Activated CD4-positive, alpha-beta memory T cell treated with anti-CD3 and anti-CD28 coated beads, Interleukin-2, amount 10 ng/mL, durations not matched to agents 7 days and 5 days (primary cell): ENCODE measurements at regions not wholly inside any gene's neighbourhood (a gene's known extent, or its start where the extent isn't known, plus 50 kb on each side); places are given as distances from the start of the nearest gene placed in this dataset.
"Not testable (repeated sequence)": the region's sequence is repeated elsewhere in the genome, so short reads cannot be mapped to it uniquely, and the experiment has no call there.

Source experiments
- CTCF ChIA-PET: fragments of 350-600 bp; sonication (Branson Sonifier 250); formaldehyde crosslinking; loops from one replicate; lab custom pipeline; 2021; ENCODE audit warnings: antibody characterized with exemption, inconsistent platforms; lab: Charles Lee
- POLR2A ChIA-PET: fragments of 350-600 bp; sonication (Branson Sonifier 250); formaldehyde crosslinking; loops from one replicate; lab custom pipeline; 2021; ENCODE audit warnings: antibody characterized with exemption; lab: Charles Lee
- DNase-seq: peaks from one replicate; pipeline ENCODE4 v3.0.0-alpha.2; 2020
- H3K27ac Mint-ChIP-seq: one replicate; pipeline ENCODE4 v1.8.0; 2021; ENCODE audit warnings: mild to moderate bottlenecking, mixed read lengths
- H3K27me3 Mint-ChIP-seq: one replicate; pipeline ENCODE4 v1.8.0; 2021; ENCODE audit warnings: mixed read lengths
- H3K36me3 Mint-ChIP-seq: one replicate; pipeline ENCODE4 v1.8.0; 2021; ENCODE audit warnings: low read depth, mixed read lengths
- H3K4me1 Mint-ChIP-seq: one replicate; pipeline ENCODE4 v1.8.0; 2021; ENCODE audit warnings: mixed read lengths
- H3K4me3 Mint-ChIP-seq: one replicate; pipeline ENCODE4 v1.8.0; 2021; ENCODE audit warnings: mild to moderate bottlenecking, mixed read lengths
- H3K9me3 Mint-ChIP-seq: one replicate; pipeline ENCODE4 v1.8.0; 2021; ENCODE audit warnings: mixed read lengths

DNA sequence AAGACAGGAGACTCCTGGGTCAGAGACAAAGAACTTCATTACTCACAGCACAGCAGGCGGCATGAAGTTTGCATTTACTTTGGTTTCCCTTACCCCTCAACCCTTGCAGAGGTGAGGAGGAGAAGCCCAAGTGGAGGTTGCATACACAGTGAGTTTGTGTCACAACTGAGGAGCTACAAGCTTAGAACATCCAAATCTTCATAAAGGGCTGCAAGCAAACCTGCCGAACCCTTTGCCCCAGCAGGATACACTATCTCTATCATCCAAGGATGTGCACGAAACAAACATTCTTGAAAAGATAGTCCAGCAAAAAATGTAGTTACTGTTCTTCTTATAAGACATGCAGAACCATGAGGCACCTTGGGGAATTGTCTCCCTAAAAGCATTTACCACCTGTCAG, 493.5 kb downstream of the SETD4 start:
- Mint-ChIP-seq H3K4me1 (no peaks in the 10 kb centered on the region), H3K36me3 (no peaks in the 10 kb centered on the region), H3K27me3 (peaks cover 19% of the 10 kb centered on the region), H3K4me3 (no peak overlapping the region), H3K9me3 (no peaks in the 10 kb centered on the region), H3K27ac (no peak overlapping the region)
- POLR2A ChIA-PET, result no interaction called here
- CTCF ChIA-PET, result no interaction called here
- no peak for DNase-seq

DNA sequence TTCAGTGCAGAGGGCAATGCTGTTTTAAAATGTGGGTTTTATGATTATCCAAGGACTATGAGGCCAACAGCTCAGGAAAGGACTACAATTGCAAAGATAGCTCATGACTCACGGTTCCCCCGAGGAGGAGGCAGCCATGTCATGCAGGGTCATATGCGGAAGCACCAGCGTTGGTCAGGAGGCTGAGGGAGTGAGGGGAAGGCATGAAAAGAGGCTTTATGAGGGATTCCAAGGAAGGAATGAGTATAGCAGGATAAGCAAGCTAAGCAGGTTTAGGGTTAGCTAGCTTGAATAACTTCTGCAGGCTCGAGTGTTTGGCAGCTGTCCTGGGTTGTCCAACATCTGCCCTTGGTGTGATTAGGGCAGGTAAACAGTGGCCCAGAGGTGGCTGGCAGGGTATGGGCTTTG, 495.1 kb downstream of the SETD4 start:
- Mint-ChIP-seq H3K27me3 (peaks cover 21% of the 10 kb centered on the region), H3K4me3 (no peak overlapping the region), H3K27ac (no peak overlapping the region), H3K36me3 (no peaks in the 10 kb centered on the region), H3K4me1 (no peaks in the 10 kb centered on the region), H3K9me3 (no peaks in the 10 kb centered on the region)
- DNase-seq, result no peak
- ChIA-PET CTCF (no interaction called here), POLR2A (no interaction called here)

DNA sequence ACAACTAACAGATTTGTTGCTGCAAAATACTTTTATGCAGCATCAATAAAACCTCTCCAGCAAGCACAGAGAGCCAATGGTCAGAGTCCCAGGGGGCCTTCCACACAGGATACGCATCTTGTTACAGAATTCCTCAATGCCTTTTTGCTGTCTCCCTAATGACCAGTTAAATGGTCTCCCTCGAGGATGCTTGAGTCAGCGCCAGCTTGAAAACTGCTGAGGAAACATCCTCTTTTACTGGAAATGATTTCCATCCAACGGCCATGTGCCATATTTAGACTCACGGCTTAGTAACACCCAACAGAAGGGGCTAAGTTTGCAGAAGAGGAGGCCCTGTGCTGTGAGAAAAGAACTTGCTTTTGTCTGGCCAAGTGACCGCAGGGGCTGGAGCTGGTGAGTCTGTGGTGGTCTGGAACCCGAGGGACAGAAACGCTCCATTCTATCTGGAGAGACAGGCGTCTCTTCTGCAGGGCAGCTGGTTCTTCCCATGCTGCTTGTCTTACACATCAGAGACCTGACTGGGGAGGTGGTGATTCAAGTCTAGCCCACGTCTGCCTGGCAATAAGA, 496.4 kb downstream of the SETD4 start:
- ChIA-PET POLR2A (no interaction called here), CTCF (no interaction called here)
- no peaks in the 10 kb centered on the region for H3K4me1 Mint-ChIP-seq
- no peaks in the 10 kb centered on the region for H3K9me3 Mint-ChIP-seq
- no peaks in the 10 kb centered on the region for H3K36me3 Mint-ChIP-seq
- no peak overlapping the region for H3K27ac Mint-ChIP-seq
- no peak for DNase-seq
- no peak overlapping the region for H3K4me3 Mint-ChIP-seq
- H3K27me3 Mint-ChIP-seq, result peaks cover 21% of the 10 kb centered on the region

DNA sequence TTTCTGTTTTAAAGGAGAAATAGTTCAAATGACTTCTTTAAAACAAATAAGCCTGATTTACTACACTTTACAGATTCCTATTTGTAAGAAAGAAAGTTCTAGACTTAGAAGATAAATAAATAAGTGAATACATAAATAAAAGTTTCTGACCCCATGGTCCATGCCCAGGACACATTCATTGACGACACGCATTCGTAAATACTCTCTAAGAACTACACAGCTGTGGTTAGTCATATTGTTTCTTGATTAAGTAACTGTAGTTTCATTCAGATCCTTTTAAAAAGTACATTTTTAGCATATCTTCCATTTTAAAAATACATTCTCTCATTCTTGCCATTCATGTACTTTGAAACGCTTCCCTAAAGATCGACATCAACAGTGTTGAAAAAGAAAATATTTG, 497.4 kb downstream of the SETD4 start:
- Mint-ChIP-seq H3K4me1 (no peaks in the 10 kb centered on the region), H3K9me3 (no peaks in the 10 kb centered on the region), H3K27ac (no peak overlapping the region), H3K4me3 (no peak overlapping the region), H3K36me3 (no peaks in the 10 kb centered on the region), H3K27me3 (peaks cover 21% of the 10 kb centered on the region)
- ChIA-PET POLR2A (no interaction called here), CTCF (no interaction called here)
- no peak for DNase-seq

DNA sequence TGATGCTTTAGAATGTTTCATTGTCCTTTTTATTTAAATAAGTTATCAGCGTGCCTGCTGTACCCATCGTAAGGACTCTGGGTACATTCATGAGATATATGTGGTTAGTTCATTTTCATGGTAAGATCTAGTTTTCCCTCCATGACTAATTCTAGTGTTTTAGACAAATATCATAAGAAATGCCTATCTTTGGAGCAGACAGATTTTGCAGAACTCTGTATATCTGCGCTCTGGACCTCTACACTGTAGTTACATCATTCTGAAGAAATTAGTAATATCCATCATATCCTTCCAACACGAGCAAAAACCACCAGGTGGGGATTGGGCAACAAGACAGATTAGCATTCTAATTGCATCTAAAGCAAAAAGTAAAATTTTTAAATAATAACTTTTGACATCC, 499.2 kb downstream of the SETD4 start:
- Mint-ChIP-seq H3K9me3 (no peaks in the 10 kb centered on the region), H3K4me1 (no peaks in the 10 kb centered on the region), H3K27ac (no peak overlapping the region), H3K36me3 (no peaks in the 10 kb centered on the region), H3K27me3 (peaks cover 21% of the 10 kb centered on the region), H3K4me3 (no peak overlapping the region)
- POLR2A ChIA-PET, result no interaction called here
- CTCF ChIA-PET, result no interaction called here
- no peak for DNase-seq

DNA sequence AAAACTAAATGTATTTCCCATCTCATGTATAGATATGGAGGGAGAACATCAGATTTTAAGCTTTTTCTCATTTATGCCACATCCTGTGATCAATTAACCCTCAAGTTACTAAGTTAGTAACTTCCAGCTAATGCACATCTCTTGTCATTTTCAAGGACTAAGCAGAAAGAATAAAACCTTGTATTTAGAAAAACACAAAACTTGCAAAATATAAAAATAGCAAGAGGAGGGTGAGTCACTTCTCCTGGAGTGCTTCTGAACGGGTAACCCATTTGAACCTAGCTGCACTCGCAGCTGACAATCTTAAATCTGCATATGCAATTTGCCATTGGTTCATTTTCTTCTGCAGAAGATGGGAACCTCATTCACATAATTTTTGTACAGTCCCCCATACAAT, 500.5 kb downstream of the SETD4 start:
- peaks cover 22% of the 10 kb centered on the region for H3K27me3 Mint-ChIP-seq
- ChIA-PET POLR2A (no interaction called here), CTCF (no interaction called here)
- no peaks in the 10 kb centered on the region for H3K4me1 Mint-ChIP-seq
- no peak overlapping the region for H3K27ac Mint-ChIP-seq
- DNase-seq, result no peak
- H3K4me3 Mint-ChIP-seq, result no peak overlapping the region
- H3K36me3 Mint-ChIP-seq, result no peaks in the 10 kb centered on the region
- no peaks in the 10 kb centered on the region for H3K9me3 Mint-ChIP-seq

DNA sequence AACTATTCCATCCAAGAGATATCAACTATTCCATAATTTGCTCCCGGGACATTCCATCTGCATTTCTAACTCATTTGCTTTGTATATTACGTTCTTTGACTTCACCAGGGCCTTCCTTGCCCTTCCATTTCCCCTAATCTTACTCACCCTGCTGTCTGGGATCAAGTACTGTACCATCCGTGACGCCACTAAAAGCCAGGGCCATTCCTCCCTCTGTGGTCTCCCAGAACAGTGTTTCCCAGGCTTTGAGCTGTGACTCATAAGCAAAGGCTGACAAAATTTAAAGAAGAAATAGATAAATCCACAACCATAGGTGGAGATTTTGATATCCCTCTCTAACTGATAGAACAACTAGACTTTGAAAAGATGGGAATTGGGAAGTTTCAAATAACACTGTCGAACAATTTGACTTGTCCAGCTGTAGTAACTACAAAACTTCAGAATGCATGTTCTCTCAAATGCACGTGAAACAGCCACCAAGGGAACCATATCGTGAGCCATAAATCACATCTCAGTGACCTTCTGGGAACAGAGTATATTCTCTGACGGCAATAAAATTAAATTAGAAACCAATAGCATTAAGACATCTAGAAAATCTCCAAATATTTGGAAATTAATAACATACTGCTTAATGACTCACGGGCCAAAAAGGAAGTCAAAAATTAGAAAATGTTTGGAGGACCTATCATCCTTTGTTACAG, 501.0 kb downstream of the SETD4 start:
- CTCF ChIA-PET, result no interaction called here
- H3K36me3 Mint-ChIP-seq, result no peaks in the 10 kb centered on the region
- no peak for DNase-seq
- no peak overlapping the region for H3K27ac Mint-ChIP-seq
- H3K9me3 Mint-ChIP-seq, result no peaks in the 10 kb centered on the region
- H3K4me1 Mint-ChIP-seq, result no peaks in the 10 kb centered on the region
- peaks cover 22% of the 10 kb centered on the region for H3K27me3 Mint-ChIP-seq
- no peak overlapping the region for H3K4me3 Mint-ChIP-seq
- POLR2A ChIA-PET, result no interaction called here

DNA sequence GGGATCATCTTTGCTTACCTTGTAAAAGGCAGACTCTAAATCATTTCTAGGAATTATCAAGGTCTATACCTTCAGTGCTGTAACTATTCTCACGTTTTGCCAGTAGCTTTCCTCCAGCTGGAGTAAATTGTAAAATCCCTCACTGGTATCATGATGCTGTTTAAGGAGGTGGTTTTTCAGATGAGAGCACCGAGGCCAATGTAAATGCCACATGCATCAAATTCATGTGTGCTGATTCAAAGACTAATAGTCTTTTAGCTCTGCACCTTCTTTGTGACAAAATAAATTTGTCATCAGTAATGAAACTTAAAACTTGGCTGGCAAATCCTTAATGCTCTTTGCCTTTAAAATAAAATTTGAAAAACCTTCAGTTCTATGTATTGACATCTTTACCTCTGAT, 503.8 kb downstream of the SETD4 start:
- no peaks in the 10 kb centered on the region for H3K9me3 Mint-ChIP-seq
- H3K27me3 Mint-ChIP-seq, result peaks cover 10% of the 10 kb centered on the region
- no peak overlapping the region for H3K4me3 Mint-ChIP-seq
- no peak for DNase-seq
- no peaks in the 10 kb centered on the region for H3K36me3 Mint-ChIP-seq
- H3K27ac Mint-ChIP-seq, result no peak overlapping the region
- no peaks in the 10 kb centered on the region for H3K4me1 Mint-ChIP-seq
- ChIA-PET POLR2A (no interaction called here), CTCF (no interaction called here)

DNA sequence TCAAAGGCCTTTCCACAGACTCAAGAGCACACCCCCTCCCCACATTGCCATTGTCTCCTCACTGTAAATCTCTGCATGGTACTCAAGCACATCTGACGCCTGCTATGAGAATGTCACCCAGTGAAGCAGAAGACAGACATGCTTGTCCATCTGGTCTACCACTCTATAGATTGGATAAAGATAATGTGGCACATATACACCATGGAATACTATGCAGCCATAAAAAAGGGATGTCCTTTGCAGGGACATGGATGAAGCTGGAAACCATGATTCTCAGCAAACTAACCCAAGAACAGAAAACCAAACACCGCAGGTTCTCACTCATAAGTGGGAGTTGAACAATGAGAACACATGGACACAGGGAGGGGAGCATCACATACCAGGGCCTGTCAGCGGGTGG, 503.4 kb upstream of the RUNX1 start:
- H3K4me3 Mint-ChIP-seq, H3K9me3 Mint-ChIP-seq, H3K36me3 Mint-ChIP-seq, POLR2A ChIA-PET, DNase-seq, CTCF ChIA-PET, H3K4me1 Mint-ChIP-seq, H3K27ac Mint-ChIP-seq: not testable (repeated sequence)
- peaks cover 11% of the 10 kb centered on the region for H3K27me3 Mint-ChIP-seq

DNA sequence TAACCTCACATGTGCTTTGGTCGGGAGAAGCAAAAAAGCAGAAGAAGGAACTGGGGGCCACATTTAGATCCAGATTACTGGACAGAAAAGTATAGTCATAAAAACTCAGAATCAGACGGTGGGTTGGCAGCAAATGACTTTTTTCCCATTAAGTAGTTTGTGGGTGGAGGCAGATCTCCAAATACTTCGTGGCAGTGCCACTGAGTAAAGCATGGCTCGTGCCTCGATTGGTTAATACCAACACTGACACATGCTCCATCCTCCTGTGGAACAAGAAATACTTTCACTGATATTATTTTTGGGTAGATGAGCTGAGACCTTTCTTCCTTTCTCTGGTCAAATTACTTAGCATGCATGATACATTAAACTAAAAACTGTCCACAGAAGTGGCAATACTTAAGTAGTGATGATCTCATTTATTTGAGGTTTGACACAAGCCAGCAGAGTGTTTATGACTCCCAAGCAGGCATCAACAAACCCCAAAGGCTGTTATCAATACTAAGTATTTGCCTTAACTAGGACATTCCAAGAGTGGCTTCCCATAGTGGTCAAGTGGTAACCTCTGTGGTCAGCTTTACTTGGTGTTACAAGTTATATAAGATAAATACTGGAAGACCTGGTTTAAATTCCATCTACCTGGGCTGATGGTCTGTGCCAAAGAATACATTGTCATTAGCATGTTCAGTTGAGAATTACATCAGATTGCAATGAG, 500.0 kb upstream of the RUNX1 start:
- peaks cover 17% of the 10 kb centered on the region for H3K27me3 Mint-ChIP-seq

DNA sequence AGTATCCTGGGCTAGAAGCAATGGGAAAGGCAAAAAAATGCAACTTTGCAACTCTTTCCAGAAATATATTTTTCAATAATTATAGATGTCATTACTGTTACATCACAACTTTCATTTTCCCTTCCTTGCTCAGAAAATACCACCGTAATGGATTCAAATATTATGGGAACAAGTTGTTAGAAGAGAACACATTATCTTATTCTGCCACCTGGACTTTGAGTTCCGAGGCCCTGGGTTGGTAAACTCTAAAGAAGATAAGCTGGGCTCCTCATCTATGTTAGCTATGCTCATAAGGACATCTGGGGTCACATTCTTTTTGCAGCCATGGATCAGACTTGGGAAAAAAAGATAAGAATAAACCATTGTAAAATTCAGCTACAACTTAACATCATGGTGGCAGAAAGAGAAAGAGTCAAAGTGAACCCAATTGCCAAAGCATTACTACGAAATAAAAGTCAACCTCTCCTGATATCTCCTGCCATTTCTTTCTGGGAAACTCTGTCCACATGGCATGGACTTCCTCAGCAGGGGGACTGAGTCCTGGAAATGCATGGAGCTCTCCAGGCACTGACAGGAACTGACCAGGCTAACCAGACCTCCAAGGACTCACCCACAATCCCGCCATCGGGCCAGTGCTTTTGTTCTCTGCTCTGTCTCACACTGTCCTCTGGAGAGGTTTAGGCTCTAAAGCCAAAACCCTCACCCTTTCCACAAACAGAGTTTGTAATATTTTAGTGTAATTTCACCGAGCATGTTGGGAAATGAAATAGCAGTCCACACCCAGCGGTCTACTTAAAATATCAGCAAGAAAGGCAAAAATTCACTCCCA, 499.1 kb upstream of the RUNX1 start:
- H3K4me1 Mint-ChIP-seq, result no peaks in the 10 kb centered on the region
- H3K27me3 Mint-ChIP-seq, result peaks cover 23% of the 10 kb centered on the region
- H3K4me3 Mint-ChIP-seq, result no peak overlapping the region
- no peak for DNase-seq
- CTCF ChIA-PET, result interaction anchor here (0.7 kb wide), 1 partner anchor 825 kb away, joined by 3 read pairs; no protein-coding TSS in a partner anchor
- H3K36me3 Mint-ChIP-seq, result no peaks in the 10 kb centered on the region
- H3K9me3 Mint-ChIP-seq, result peaks cover 2% of the 10 kb centered on the region
- POLR2A ChIA-PET, result no interaction called here
- no peak overlapping the region for H3K27ac Mint-ChIP-seq

More for the DNA sequence above, 500.0 kb upstream of the RUNX1 start:
- Mint-ChIP-seq H3K27ac (no peak overlapping the region), H3K4me1 (no peaks in the 10 kb centered on the region), H3K36me3 (no peaks in the 10 kb centered on the region), H3K9me3 (peaks cover 2% of the 10 kb centered on the region), H3K4me3 (no peak overlapping the region)
- POLR2A ChIA-PET, result no interaction called here
- no peak for DNase-seq
- CTCF ChIA-PET, result no interaction called here

DNA sequence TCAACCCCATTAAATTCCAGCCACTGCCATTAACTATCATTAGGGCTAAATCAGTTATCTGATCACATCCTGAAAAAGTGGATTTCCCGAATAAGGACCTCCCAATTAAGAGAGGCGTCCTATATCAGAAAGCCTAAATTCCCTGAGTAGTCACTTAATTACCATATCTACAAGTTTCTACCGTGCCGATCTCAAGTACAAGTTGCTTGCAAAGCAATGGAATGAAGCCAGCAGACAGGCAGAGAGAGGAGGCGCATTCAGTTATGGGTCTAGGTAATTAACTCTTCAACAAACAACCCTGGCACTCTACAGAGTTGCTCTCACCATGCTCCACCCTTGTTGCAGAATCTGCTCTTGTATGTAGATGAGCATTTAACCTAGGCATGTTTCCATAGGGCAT, 494.6 kb upstream of the RUNX1 start:
- peaks cover 31% of the 10 kb centered on the region for H3K27me3 Mint-ChIP-seq
- no peaks in the 10 kb centered on the region for H3K36me3 Mint-ChIP-seq
- peaks cover 2% of the 10 kb centered on the region for H3K9me3 Mint-ChIP-seq
- no peak overlapping the region for H3K27ac Mint-ChIP-seq
- ChIA-PET CTCF (no interaction called here), POLR2A (no interaction called here)
- no peak overlapping the region for H3K4me3 Mint-ChIP-seq
- no peaks in the 10 kb centered on the region for H3K4me1 Mint-ChIP-seq
- no peak for DNase-seq

DNA sequence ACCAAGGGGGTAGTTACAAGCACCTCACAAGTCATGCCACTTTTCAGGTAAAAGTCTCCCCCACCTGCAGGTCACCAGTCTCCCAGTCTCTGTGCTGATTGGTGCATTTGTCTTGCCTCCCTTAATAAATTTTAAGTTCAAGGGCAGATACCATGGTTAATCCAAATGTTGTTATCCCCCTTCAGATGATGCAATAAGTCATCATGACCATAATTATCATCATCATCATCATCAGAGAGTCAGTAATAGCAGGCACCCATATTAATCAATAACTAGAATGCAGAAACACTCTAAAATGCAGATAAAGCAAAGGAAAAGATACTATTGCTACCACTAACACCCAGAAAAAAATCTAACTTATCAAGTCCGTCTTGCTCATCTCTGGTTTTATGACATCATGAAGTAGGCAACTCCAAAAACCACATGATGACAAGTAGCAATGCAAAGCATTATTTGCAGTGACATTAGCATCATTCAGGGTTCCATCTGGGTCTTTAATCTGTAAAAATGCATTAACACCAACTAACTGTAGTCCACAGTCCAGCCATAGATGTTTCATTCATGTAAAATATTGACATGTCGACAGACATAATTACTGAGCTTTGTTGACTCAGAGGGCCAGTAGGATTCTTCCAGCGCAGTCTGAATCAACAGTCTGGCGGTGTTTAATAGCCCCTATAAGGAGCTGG, 492.0 kb upstream of the RUNX1 start:
- no peak overlapping the region for H3K27ac Mint-ChIP-seq
- H3K4me3 Mint-ChIP-seq, result no peak overlapping the region
- CTCF ChIA-PET, result no interaction called here
- POLR2A ChIA-PET, result no interaction called here
- H3K27me3 Mint-ChIP-seq, result peaks cover 22% of the 10 kb centered on the region
- peaks cover 6% of the 10 kb centered on the region for H3K9me3 Mint-ChIP-seq
- no peak for DNase-seq
- H3K4me1 Mint-ChIP-seq, result no peaks in the 10 kb centered on the region
- no peaks in the 10 kb centered on the region for H3K36me3 Mint-ChIP-seq
